Right lobe of liver (tissue), 6 donors: ENCODE measurements at regions not wholly inside any gene's neighbourhood (a gene's known extent, or its start where the extent isn't known, plus 50 kb on each side); places are given as distances from the start of the nearest gene placed in this dataset.
"Not testable (repeated sequence)": the region's sequence is repeated elsewhere in the genome, so short reads cannot be mapped to it uniquely, and the experiment has no call there.

Experiments used
- ATAC-seq, 4 donors: fragments of 200-7000 bp; cut with Tn5 transposase; one replicate each; pipeline ENCODE4 v1.9.1; 2020; ENCODE audit warnings: mild to moderate bottlenecking in 4 of 4, moderate library complexity in 4 of 4
- DNase-seq, 3 donors: peaks; one replicate each; pipeline ENCODE4 v3.0.0-alpha.2; 2020
- H3K27ac ChIP-seq, 3 donors: fragments of 200-600 bp; one replicate each; pipeline ENCODE4 v1.8.0; 2022
- H3K27me3 ChIP-seq, 2 donors: fragments of 200-600 bp; one replicate each; pipeline ENCODE4 v1.8.0; 2022
- H3K36me3 ChIP-seq, 4 donors: fragments of 200-600 bp; sonication (generic) in 1 of 4; one replicate each; pipeline versions ENCODE4 v1.5.1 to v1.8.0; 2017 to 2022; ENCODE audit warnings: control low read depth in 1 of 4
- H3K4me1 ChIP-seq, 4 donors: fragments of 200-600 bp; sonication (generic) in 1 of 4; one replicate each; pipeline versions ENCODE4 v1.5.1 to v1.8.0; 2017 to 2022; ENCODE audit warnings: control low read depth in 1 of 4
- H3K4me3 ChIP-seq, 3 donors: fragments of 200-600 bp; one replicate each; pipeline ENCODE4 v1.8.0; 2022
- H3K9me3 ChIP-seq, 4 donors: fragments of 200-600 bp; sonication (generic) in 1 of 4; one replicate each; pipeline versions ENCODE4 v1.5.1 to v1.8.0; 2017 to 2022; ENCODE audit warnings: control low read depth in 1 of 4
- POLR2A ChIP-seq: fragments of 450-650 bp; IDR thresholded peaks from one replicate; pipeline ENCODE4 v1.6.1; 2017; ENCODE audit warnings: antibody characterized with exemption, mild to moderate bottlenecking
- WGBS: methylation state at CpG from one replicate; pipeline ENCODE4 v1.1.6; 2018; ENCODE audit warnings: low coverage, low lambda C conversion rate; ENCODE audit not compliant: insufficient coverage; ENCODE audit errors: missing lambda C conversion rate; 5-methylcytosine and 5-hydroxymethylcytosine counted together
- intact Hi-C, 2 donors: fragments of 100-400 bp; cut with DNase I; formaldehyde crosslinking; loops; one replicate each; pipeline versions ENCODE4 v1.11.2 to v1.14.1; 2022
- TF ChIP-seq, protein P1 (sequence below), 4 donors: fragments of 200-600 bp in 3 of 4; fragments of 450-650 bp in 1 of 4; IDR thresholded peaks; one replicate each; pipeline versions ENCODE4 v1.5.1 to v1.8.0; 2016 to 2022; ENCODE audit warnings: antibody characterized with exemption in 4 of 4, mild to moderate bottlenecking in 2 of 4
- donor health status: DM: no; HTN: yes; CAD: no.
- donor health status: DM: no; HTN: no; CAD: no.
- donor health status: DM: no; HTN: no; CAD: no.
- donor health status: DM: no; HTN: yes; CAD: no.
- donor health status: DM: no; HTN: yes; CAD: no.

DNA sequence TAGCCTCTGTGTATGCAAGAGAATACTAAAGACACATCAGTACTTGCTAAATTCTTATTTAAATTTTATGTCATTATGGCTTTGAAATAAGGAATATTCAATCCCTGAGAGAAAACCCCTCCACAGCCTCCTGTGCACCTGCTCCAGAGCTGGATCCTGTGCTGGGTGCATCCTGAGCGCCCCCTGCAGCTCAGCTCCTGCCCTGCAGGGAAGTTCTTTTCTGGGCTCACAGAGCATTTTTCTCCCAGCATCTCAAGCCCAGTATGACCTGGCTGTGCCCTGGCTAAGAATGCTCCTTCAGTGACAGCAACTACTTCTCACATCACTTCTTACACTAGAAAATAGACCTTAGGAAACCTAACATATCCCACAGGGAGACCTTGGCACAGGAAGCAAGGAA is 1211.7 kb downstream of the TMEM121 start:
- ATAC-seq (peak in 1 of 4 donors; percentile 69), DNase-seq (no peak)
- H3K9me3 ChIP-seq, result no peaks in the 10 kb centered on the region
- H3K4me1 ChIP-seq, result no peaks in the 10 kb centered on the region
- H3K27ac ChIP-seq, result no peak overlapping the region
- TF ChIP-seq, protein P1, sequence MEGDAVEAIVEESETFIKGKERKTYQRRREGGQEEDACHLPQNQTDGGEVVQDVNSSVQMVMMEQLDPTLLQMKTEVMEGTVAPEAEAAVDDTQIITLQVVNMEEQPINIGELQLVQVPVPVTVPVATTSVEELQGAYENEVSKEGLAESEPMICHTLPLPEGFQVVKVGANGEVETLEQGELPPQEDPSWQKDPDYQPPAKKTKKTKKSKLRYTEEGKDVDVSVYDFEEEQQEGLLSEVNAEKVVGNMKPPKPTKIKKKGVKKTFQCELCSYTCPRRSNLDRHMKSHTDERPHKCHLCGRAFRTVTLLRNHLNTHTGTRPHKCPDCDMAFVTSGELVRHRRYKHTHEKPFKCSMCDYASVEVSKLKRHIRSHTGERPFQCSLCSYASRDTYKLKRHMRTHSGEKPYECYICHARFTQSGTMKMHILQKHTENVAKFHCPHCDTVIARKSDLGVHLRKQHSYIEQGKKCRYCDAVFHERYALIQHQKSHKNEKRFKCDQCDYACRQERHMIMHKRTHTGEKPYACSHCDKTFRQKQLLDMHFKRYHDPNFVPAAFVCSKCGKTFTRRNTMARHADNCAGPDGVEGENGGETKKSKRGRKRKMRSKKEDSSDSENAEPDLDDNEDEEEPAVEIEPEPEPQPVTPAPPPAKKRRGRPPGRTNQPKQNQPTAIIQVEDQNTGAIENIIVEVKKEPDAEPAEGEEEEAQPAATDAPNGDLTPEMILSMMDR (IDR thresholded peaks at IDR 0.05), result peak in 2 of 4 donors; percentile 32 to 54
- TF ChIP-seq POLR2A, result no peak
- no peaks in the 10 kb centered on the region for H3K27me3 ChIP-seq
- no peak overlapping the region for H3K4me3 ChIP-seq
- intact Hi-C loops, result no loop called here
- 14% methylated on average over 1 of the region's 1 CpG for WGBS
- no peaks in the 10 kb centered on the region for H3K36me3 ChIP-seq

- DNase-seq, H3K9me3 ChIP-seq, H3K36me3 ChIP-seq, H3K4me3 ChIP-seq, H3K27ac ChIP-seq, H3K27me3 ChIP-seq, H3K4me1 ChIP-seq, intact Hi-C loops: not testable (repeated sequence)
- TF ChIP-seq, protein P1 (IDR thresholded peaks at IDR 0.05), result peak in 2 of 4 donors; percentile 6 to 21
- WGBS, result 39% methylated on average over 5 of the region's 9 CpGs
- ATAC-seq, result peak in 1 of 4 donors; percentile 39
These were observed 1212.3 kb downstream of the TMEM121 start for GRCh38 chr14:106738598-106739258.

- H3K4me1 ChIP-seq, H3K36me3 ChIP-seq, DNase-seq, H3K9me3 ChIP-seq, H3K27ac ChIP-seq, intact Hi-C loops, H3K4me3 ChIP-seq, H3K27me3 ChIP-seq: not testable (repeated sequence)
- WGBS, result 0% methylated on average over 1 of the region's 16 CpGs
- TF ChIP-seq, protein P1 (IDR thresholded peaks at IDR 0.05), result peak in 2 of 4 donors; percentile 49 to 59
- peak in 1 of 4 donors; percentile 89 for ATAC-seq
These were observed 1214.9 kb downstream of the TMEM121 start for GRCh38 chr14:106741086-106741827.

DNA sequence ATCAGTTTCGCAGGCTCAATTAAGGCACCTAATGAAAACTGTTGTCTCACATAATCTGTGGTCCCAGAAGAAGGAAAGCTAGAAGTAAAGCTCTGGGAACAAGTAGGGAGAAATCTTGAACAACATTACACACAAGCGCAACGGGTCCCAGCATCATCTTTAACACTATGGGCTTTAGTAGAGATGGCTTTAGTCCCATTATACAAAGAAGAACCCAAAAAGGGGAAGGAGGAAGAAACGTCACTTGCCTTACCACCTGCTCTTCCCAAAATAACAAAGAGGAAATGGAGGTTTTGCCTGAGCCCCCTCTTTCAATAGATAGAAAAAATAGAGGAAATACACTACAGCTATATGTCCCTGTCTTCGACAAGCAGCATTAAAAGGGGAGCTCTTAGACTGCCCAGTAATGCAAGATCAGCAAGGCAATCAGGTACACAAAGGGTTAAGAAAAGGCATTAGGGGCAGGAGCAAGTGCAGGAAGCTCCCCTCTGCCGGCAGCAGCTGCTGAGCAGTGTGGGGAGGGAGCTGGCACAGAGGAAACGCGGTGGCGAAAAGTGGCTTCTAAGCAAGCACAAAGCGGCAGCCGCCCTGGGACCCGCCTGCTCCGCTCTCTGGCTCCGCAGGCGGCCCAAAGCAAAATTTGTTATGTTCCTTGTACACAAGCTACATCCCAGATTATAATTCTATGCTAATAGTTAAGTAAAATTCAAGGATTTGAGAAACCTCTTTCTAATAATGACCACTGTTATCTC is 1218.8 kb downstream of the TMEM121 start:
- H3K27me3 ChIP-seq, H3K9me3 ChIP-seq, H3K36me3 ChIP-seq, H3K4me3 ChIP-seq, intact Hi-C loops, DNase-seq, ATAC-seq, H3K27ac ChIP-seq, H3K4me1 ChIP-seq: not testable (repeated sequence)
- WGBS, result no CpG with 5 or more reads among the region's 15 CpGs

- H3K36me3 ChIP-seq, DNase-seq, intact Hi-C loops, H3K27me3 ChIP-seq, H3K9me3 ChIP-seq, H3K4me3 ChIP-seq, H3K27ac ChIP-seq, ATAC-seq, H3K4me1 ChIP-seq: not testable (repeated sequence)
- no CpG with 5 or more reads among the region's 3 CpGs for WGBS
These were observed 1223.7 kb downstream of the TMEM121 start for GRCh38 chr14:106750089-106750488.

DNA sequence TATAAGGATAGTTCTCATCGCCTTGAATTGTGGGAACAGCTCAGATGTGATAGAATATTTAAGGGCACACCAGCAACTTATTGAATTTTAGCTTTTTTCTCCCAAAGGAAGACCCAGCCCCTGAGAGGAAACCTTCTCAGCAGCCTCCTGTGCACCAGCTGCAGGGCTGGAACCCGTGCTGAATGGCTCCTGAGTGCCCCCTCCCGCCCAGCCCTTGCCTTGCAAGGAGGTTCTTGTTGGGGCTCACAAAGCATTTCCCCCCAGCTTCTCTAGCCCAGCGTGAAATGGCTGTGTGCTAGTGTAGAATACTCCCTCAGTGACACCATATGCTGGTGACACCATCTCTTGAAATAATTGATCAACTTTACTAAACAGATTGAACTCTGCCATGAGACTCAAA is 1227.4 kb downstream of the TMEM121 start:
- H3K27ac ChIP-seq, H3K36me3 ChIP-seq, H3K27me3 ChIP-seq, H3K9me3 ChIP-seq, H3K4me3 ChIP-seq, ATAC-seq, H3K4me1 ChIP-seq, DNase-seq, intact Hi-C loops: not testable (repeated sequence)
- no CpG with 5 or more reads among the region's 4 CpGs for WGBS

DNA sequence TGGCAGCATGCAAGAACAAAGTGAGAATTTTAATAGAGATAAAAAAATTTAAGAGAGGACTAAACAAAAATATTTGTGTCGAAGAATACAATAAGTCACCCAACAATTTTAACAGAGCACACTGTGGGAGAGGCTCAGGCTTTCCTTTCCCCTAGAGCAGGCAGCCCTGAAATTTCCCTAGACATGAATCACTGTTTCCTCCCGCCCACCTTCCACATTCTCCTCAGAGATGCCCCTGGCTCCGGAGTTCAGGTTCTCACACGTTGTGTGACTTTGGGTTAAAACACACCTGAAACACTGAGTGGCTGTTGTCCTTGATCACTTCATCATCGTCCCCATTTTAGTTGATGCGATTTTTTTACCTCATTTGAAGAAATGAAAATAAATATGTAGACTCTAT is 1231.1 kb downstream of the TMEM121 start:
- H3K27ac ChIP-seq, ATAC-seq, H3K9me3 ChIP-seq, H3K36me3 ChIP-seq, H3K4me3 ChIP-seq, H3K4me1 ChIP-seq, H3K27me3 ChIP-seq, DNase-seq, intact Hi-C loops: not testable (repeated sequence)
- WGBS, result 14% methylated on average over 5 of the region's 6 CpGs
